HG03571 (cell line): ENCODE measurements at regions not wholly inside any gene's neighbourhood (a gene's known extent, or its start where the extent isn't known, plus 50 kb on each side); places are given as distances from the start of the nearest gene placed in this dataset.
"Not testable (repeated sequence)": the region's sequence is repeated elsewhere in the genome, so short reads cannot be mapped to it uniquely, and the experiment has no call there.

ENCODE experiments used
- ATAC-seq: cut with Tn5 transposase; IDR thresholded peaks from one replicate; pipeline ENCODE4 v1.9.1; 2021; ENCODE audit not compliant: unreplicated experiment

- ATAC-seq, result no peak
These were observed 992.3 kb upstream of the FANCL start for GRCh38 chr2:59233448-59233847.

DNA sequence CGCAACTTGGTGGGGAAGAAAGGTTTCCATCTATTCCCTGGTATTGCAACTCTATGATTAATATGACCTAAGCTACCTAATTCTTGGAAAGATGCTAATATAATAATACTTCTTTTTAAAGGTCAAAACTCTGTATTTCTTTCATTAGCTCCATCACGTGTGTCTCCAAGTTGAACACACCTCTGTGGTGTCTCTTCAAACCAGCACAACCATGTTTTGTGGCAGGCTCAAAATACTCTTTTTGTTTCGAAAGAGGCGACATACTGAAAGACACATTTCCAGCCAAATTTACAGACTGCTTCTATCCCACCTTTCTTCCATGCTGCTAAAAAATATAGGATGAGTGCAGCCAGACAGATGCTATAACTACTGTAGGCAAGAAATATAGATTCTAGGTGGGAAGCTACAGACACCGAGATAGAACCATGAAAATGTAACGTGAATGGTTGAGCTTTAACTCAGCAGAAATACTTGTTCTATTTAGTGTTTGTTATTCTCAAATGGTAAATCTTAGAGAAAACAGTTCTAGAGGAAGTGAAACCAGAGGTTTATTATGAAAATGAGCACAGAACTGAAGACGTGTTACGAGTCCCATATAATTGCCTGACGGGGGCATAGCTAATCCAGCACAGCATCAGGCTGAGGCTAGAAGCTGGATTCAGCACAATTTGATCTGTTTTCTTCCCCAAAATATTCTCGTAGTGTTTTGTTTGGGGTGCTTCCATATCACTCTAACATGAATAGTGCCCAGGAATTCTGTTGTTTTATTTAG lies 991.5 kb upstream of the FANCL start:
- ATAC-seq, result peak; percentile 78

GRCh38 chr2:59226362-59226761 lies 985.2 kb upstream of the FANCL start:
- ATAC-seq, result not testable (repeated sequence)

- ATAC-seq, result no peak
These were observed 982.6 kb upstream of the FANCL start for GRCh38 chr2:59223742-59224141.

- ATAC-seq, result no peak
These were observed 976.2 kb upstream of the FANCL start for GRCh38 chr2:59217360-59217759.

- ATAC-seq, result no peak
These were observed 965.2 kb upstream of the FANCL start for GRCh38 chr2:59206361-59206760.

DNA sequence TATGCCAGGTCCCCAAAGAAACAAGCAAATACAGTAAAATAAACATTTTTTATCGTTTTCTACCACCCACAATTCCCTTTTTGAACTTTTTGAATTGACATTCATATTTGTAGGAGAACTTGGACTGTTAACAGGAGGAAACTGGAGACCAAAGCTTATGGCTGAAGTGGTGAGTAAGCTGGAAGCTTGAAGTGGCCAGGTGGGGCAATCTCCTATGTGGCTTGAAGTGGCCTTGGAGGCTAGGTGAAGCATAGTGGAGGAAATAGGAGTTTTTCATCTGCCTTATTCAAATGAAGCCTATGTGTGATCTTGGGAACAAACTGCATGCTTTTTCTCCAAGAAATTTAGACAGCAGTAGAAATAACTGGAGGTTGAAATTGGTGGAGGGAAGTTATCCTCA lies 962.9 kb upstream of the FANCL start:
- ATAC-seq, result no peak

DNA sequence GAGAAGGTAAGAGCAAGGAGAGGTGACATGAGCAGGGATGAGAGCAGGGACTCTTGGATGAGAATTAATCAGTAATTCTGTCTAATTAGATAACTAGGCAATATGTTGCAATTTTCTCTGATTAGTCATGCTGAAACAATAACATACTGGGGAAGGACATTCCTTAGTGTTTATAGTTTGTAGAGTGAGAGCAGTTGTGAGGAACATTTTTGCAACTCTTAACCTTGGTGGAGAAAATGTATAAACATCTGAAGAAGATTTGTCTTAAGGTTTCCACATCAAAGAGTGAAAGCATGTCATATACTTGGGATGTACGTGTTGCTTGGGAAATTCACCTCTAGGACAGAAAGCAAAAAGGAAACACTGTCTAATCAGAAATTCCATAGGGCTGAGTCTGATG lies 955.4 kb upstream of the FANCL start:
- no peak for ATAC-seq

- ATAC-seq, result no peak
These were observed 954.7 kb upstream of the FANCL start for GRCh38 chr2:59195851-59196250.

DNA sequence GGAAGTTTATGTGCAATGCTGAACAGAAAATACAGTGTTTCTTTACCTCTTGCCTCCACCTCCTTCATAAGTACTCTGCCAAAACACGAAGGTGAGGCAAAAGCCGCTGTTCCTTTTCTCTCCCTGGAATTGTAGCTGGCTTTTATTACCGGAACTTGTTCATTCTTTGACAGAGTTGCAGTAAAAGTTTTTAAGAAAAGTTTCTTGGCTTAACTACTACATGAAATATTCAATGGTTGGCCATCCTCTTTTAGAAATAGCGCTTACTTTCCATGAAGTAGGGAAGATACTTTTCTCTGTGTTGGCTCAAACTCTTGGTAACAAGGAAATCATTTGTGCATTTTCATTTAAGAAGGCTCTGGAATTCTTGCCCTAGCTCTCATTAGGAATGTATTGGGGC lies 950.7 kb upstream of the FANCL start:
- no peak for ATAC-seq

GRCh38 chr2:59190518-59190917 lies 949.4 kb upstream of the FANCL start:
- no peak for ATAC-seq

GRCh38 chr2:59184276-59185020 lies 943.3 kb upstream of the FANCL start:
- ATAC-seq, result no peak

- ATAC-seq, result no peak
These were observed 941.9 kb upstream of the FANCL start for GRCh38 chr2:59183070-59183469.

DNA sequence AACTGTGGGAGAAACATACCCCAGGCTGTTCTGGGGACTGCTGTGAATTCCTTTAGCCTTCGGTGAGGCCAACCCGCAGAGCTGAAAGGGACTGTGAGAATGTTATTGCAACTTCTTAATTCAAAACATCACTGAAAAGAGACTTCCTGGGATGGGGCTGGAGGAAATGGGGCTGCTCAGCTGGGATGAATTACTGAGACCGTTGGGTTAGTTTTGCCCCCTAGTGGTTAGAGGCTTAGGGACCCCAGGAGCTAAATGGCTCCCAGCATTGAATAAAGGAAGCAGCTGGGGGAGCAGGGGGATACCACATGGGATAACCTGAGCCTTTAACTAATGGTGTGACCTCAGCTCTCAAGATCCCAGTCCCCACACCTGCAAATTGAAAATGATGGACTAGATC lies 941.1 kb upstream of the FANCL start:
- no peak for ATAC-seq

DNA sequence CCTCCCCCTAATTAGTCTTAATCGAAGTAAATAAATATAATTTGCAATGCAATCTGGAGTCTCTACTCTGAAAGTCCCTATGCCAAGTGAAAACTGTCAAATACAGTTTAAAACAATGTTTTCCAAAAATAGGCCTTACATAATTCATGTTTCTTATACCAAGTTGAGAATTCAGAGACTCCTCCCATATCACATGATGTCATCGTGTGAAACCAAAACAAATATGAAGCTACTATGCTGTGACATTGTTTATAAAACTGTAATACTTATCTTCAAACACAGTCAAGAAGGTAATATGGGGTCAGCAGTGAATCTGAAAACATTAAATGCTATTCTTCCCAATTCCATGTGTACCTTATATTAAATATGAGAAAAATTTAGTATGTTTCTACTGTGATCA lies 940.2 kb upstream of the FANCL start:
- ATAC-seq, result no peak

GRCh38 chr2:59180621-59181020 lies 939.5 kb upstream of the FANCL start:
- no peak for ATAC-seq

DNA sequence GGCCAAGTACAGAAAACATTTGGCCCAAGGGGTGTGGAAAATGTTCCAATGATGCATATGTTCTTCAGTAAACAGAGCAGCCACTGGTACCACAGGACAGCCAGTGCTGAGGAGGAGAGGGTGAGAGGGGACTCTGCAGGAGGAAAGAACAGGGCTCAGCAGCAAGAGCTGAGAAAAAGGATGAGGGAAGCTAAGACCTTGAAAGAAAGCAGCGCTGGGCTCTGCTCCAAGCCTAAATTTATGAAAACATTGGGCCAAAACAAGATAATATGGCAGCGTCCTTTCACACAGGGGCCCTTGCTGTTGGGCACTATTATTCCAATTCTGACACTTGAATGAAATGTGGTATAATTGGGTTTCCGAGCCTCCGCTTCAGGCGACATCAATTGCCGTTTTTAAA lies 939.0 kb upstream of the FANCL start:
- ATAC-seq, result no peak

GRCh38 chr2:59177748-59178147 lies 936.6 kb upstream of the FANCL start:
- no peak for ATAC-seq

DNA sequence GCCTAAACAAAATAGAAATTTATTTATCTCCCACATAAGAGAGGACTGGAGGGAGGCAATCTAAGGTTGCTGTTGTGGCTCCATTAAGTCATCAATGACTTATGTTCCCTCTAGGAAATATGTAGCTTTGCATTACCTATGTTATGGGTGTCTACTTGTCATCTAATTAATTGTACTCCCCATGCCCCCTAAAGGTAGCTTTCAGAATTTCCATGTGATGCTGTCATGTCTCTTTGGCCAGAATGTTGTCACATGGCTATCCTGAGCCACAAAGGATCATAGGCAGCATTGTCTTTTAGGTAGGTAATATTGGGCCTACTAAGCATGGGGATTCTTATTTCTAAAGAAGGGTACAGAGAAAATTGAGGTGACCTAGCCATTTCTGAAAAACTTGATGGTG lies 935.6 kb upstream of the FANCL start:
- no peak for ATAC-seq

GRCh38 chr2:59174536-59175243 lies 933.6 kb upstream of the FANCL start:
- no peak for ATAC-seq

DNA sequence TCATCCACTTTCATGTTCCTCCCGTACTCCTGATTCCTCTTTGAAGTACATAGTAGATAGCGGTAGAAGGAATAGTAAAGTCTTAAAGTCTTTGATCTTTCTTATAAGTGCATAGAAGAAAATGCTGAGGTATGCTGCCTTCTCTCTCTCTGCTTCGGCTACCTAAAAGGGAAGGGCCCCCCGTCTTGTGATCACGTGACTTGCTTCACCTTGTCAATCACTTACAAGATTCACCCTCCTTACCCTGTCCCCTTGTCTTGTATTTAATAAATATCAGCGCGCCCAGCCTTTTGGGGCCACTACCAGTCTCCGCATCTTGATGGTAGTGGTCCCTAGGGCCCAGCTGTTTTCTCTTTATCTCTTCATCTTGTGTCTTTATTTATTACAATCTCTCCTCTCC lies 932.2 kb upstream of the FANCL start:
- ATAC-seq, result no peak

DNA sequence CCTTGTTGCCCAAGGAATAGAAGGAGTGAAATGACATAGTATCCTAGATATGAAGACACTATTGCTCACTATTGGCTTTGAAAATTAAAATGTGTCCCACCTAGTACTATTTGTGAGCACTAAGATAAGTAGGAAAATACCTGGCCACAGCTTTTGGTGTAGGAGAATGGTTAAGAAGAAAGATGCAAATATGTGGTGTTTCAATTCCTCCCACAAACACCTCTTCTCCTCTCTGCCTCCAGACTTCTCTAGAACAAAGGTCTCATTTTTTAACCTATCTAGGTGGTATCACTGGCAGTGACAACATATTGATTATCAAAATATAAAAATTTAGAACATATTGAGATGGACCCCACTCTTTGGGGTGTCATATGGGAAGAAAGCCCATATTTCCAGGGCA lies 929.9 kb upstream of the FANCL start:
- ATAC-seq, result no peak
